Fibroblast of lung (primary cell): ENCODE measurements at regions not wholly inside any gene's neighbourhood (a gene's known extent, or its start where the extent isn't known, plus 50 kb on each side); places are given as distances from the start of the nearest gene placed in this dataset.

ENCODE experiments used
- DNase-seq, 2 donors: peaks; one replicate each; pipeline versions ENCODE4 v3.0.0 to v3.0.0-alpha.2; 2010; ENCODE audit warnings: low read depth in 2 of 2
- H2AFZ ChIP-seq: 2 replicates; pipeline ENCODE4 v1.5.1; 2012; ENCODE audit warnings: low read length, control low read depth, inconsistent platforms
- H3K27ac ChIP-seq: 2 replicates; pipeline ENCODE4 v1.5.1; 2011; ENCODE audit warnings: low read length, control low read depth; ENCODE audit not compliant: insufficient read depth
- H3K27me3 ChIP-seq: 2 replicates; pipeline ENCODE4 v1.5.1; 2011; ENCODE audit warnings: mild to moderate bottlenecking, low read length; ENCODE audit not compliant: control insufficient read depth, insufficient read depth
- H3K36me3 ChIP-seq: 2 replicates; pipeline ENCODE4 v1.5.1; 2011; ENCODE audit warnings: low read length; ENCODE audit not compliant: control insufficient read depth, insufficient read depth
- H3K4me1 ChIP-seq: 2 replicates; pipeline ENCODE4 v1.5.1; 2011; ENCODE audit warnings: low read length; ENCODE audit not compliant: control insufficient read depth, insufficient read depth; ENCODE audit errors: extremely low read depth
- H3K4me2 ChIP-seq: 2 replicates; pipeline ENCODE4 v1.5.1; 2011; ENCODE audit warnings: low read length, control low read depth; ENCODE audit not compliant: insufficient read depth; ENCODE audit errors: extremely low read depth
- H3K4me3 ChIP-seq, 4 experiments: fragments of 200-600 bp in 1 of 4; sonication (generic) in 1 of 4; replicated peaks in 1 of 4; 2 replicates each; pipeline ENCODE4 v1.5.1; 2011 to 2016; ENCODE audit warnings: low read length in 4 of 4, low read depth in 3 of 4, mild to moderate bottlenecking in 3 of 4, control low read depth in 2 of 4, inconsistent platforms in 1 of 4, mixed read lengths in 1 of 4; ENCODE audit not compliant: insufficient read depth in 1 of 4; ENCODE audit errors: control extremely low read depth in 1 of 4
- H3K79me2 ChIP-seq: 2 replicates; pipeline ENCODE4 v1.5.1; 2012; ENCODE audit warnings: mild to moderate bottlenecking, low read length, inconsistent platforms; ENCODE audit not compliant: control insufficient read depth, insufficient read depth
- H3K9ac ChIP-seq: 2 replicates; pipeline ENCODE4 v1.5.1; 2011; ENCODE audit warnings: mild to moderate bottlenecking, low read length, control low read depth; ENCODE audit not compliant: insufficient read depth
- H3K9me3 ChIP-seq: 2 replicates; pipeline ENCODE4 v1.5.1; 2012; ENCODE audit warnings: low read depth, low read length; ENCODE audit not compliant: control insufficient read depth, insufficient read depth
- H4K20me1 ChIP-seq: 2 replicates; pipeline ENCODE4 v1.5.1; 2011; ENCODE audit warnings: low read length; ENCODE audit not compliant: control insufficient read depth, insufficient read depth; ENCODE audit errors: extremely low read depth
- EZH2 ChIP-seq: IDR thresholded peaks from 2 replicates; pipeline ENCODE4 v1.5.1; 2012; ENCODE audit warnings: low read length, control low read depth, mild to moderate bottlenecking; ENCODE audit errors: missing control alignments
- TF ChIP-seq, protein P1 (sequence below), 2 donors: IDR thresholded peaks in 1 of 2; conservative IDR thresholded peaks in 1 of 2; 1 replicate in 1 of 2; 2 replicates in 1 of 2; pipeline ENCODE4 v1.5.1; 2011 to 2012; ENCODE audit warnings: low read length in 2 of 2, control low read depth in 1 of 2, inconsistent platforms in 1 of 2, low read depth in 1 of 2, mild to moderate bottlenecking in 1 of 2

DNA sequence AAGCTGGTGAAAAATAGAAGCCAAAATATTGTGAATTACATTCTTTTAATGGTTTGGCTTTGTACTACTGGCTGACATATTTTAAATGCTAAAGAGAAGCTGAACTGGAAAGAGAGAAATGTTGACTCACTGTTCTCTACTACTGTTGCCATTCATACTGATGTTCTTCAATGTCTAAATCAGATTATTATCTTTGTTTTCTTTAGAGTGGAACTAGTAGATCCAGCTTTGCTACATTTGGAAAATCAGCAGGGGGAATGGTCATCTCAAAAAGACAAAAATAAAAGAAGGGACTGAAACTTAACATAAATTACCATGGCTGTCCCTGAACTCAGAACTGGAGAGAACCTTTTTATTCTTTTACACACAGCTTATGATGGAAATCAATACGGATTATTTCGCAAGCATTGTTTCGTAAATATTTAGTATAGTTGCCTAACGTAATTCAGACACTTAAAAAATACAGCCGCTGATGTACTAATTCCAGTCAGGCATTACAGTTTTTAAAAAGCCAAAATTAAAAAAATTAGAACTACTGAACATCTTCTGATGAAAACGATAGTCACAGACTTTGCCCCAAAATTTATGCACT is 76.3 kb upstream of the OTX2 start:
- no peak overlapping the region for H2AFZ ChIP-seq
- H3K36me3 ChIP-seq = no peaks in the 10 kb centered on the region
- H3K9ac ChIP-seq = no peak overlapping the region
- H3K27me3 ChIP-seq = no peaks in the 10 kb centered on the region
- no peak overlapping the region for H3K27ac ChIP-seq
- TF ChIP-seq, protein P1, sequence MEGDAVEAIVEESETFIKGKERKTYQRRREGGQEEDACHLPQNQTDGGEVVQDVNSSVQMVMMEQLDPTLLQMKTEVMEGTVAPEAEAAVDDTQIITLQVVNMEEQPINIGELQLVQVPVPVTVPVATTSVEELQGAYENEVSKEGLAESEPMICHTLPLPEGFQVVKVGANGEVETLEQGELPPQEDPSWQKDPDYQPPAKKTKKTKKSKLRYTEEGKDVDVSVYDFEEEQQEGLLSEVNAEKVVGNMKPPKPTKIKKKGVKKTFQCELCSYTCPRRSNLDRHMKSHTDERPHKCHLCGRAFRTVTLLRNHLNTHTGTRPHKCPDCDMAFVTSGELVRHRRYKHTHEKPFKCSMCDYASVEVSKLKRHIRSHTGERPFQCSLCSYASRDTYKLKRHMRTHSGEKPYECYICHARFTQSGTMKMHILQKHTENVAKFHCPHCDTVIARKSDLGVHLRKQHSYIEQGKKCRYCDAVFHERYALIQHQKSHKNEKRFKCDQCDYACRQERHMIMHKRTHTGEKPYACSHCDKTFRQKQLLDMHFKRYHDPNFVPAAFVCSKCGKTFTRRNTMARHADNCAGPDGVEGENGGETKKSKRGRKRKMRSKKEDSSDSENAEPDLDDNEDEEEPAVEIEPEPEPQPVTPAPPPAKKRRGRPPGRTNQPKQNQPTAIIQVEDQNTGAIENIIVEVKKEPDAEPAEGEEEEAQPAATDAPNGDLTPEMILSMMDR (conservative IDR thresholded peaks at IDR 0.05 in 1 of 2, IDR thresholded peaks at IDR 0.05 in 1 of 2; ENCODE audit: low read depth in 1 of 2, low read length in 2 of 2) = no peak
- TF ChIP-seq EZH2 = no peak
- no peaks in the 10 kb centered on the region for H3K9me3 ChIP-seq
- H3K4me1 ChIP-seq = no peaks in the 10 kb centered on the region
- H3K4me2 ChIP-seq = no peak overlapping the region
- H3K79me2 ChIP-seq = no peaks in the 10 kb centered on the region
- no peak overlapping the region for H3K4me3 ChIP-seq
- no peak for DNase-seq
- no peaks in the 10 kb centered on the region for H4K20me1 ChIP-seq

DNA sequence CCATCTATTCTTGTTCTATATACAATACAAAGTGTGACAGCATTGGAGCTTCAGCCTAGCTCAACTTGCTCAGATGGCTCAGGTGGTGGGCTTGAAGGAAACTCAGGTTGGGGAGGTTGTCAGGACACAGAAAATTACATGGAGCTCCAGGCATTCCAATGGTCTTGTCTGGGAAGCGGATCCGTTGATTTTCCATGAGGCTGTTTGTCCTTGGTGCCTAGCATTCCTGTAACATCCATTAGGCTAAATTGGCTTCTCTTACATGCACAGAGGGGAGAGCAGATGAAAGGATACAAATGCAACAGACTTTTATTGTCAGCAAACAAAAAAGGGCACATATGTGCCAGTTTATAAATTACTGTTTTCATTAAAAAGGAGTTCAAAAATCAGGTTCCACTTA is 75.5 kb upstream of the OTX2 start:
- TF ChIP-seq, protein P1 (conservative IDR thresholded peaks at IDR 0.05 in 1 of 2, IDR thresholded peaks at IDR 0.05 in 1 of 2; ENCODE audit: low read depth in 1 of 2, low read length in 2 of 2) = no peak
- no peak for TF ChIP-seq EZH2
- Histone ChIP-seq H3K4me3 (no peak overlapping the region), H3K27ac (no peak overlapping the region), H3K9me3 (no peaks in the 10 kb centered on the region), H3K79me2 (no peaks in the 10 kb centered on the region), H2AFZ (no peak overlapping the region), H3K36me3 (no peaks in the 10 kb centered on the region), H3K27me3 (no peaks in the 10 kb centered on the region), H3K4me2 (no peak overlapping the region), H4K20me1 (no peaks in the 10 kb centered on the region), H3K4me1 (no peaks in the 10 kb centered on the region), H3K9ac (no peak overlapping the region)
- no peak for DNase-seq

DNA sequence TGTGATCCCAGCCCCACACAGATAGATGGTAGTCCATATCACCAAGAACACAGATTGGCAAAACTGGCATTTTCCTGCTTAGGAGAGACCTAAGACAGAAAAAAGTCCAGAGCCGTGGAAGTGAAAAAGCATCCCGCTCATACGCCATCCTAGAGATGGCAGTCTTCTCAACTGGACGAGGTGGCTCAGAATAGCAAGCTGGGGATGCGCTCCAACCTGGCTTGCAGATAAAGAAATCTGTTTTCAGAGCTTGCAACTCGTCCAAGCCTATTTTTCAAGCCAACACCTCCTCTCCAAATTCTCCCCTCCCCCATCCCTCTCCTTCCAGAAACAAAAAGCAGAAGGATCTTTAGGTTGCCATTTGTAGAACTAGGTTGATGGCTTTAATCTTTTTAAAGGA is 74.3 kb upstream of the OTX2 start:
- Histone ChIP-seq H3K27me3 (no peaks in the 10 kb centered on the region), H4K20me1 (no peaks in the 10 kb centered on the region), H3K4me3 (no peak overlapping the region), H3K9me3 (no peaks in the 10 kb centered on the region), H3K79me2 (no peaks in the 10 kb centered on the region), H3K36me3 (no peaks in the 10 kb centered on the region), H3K27ac (no peak overlapping the region), H3K4me1 (no peaks in the 10 kb centered on the region), H3K4me2 (no peak overlapping the region), H3K9ac (no peak overlapping the region), H2AFZ (no peak overlapping the region)
- no peak for DNase-seq
- no peak for TF ChIP-seq EZH2
- TF ChIP-seq, protein P1 (conservative IDR thresholded peaks at IDR 0.05 in 1 of 2, IDR thresholded peaks at IDR 0.05 in 1 of 2; ENCODE audit: low read depth in 1 of 2, low read length in 2 of 2) = no peak
